ENCODE measurements at regions not wholly inside any gene's neighbourhood (a gene's known extent, or its start where the extent isn't known, plus 50 kb on each side); places are given as distances from the start of the nearest gene placed in this dataset.
A peak's percentile ranks its signal among the peaks of the same experiment; 100 is the strongest.

GRCh38 chr15:35596285-35596684 lies 50.3 kb upstream of the DPH6 start:
- no peak for DNase-seq

GRCh38 chr15:35602836-35603235 lies 56.9 kb upstream of the DPH6 start:
- DNase-seq, result no peak

GRCh38 chr15:35603301-35603700 lies 57.3 kb upstream of the DPH6 start:
- no peak for DNase-seq

GRCh38 chr15:35603856-35604255 lies 57.9 kb upstream of the DPH6 start:
- no peak for DNase-seq

- DNase-seq, result no peak
Observed at GRCh38 chr15:35605764-35606449, 59.9 kb upstream of the DPH6 start.

- DNase-seq, result no peak
Observed at GRCh38 chr15:35606450-35606779, 60.5 kb upstream of the DPH6 start.

GRCh38 chr15:35616498-35617271 lies 70.7 kb upstream of the DPH6 start:
- no peak for DNase-seq

GRCh38 chr15:35618260-35619188 lies 72.6 kb upstream of the DPH6 start:
- no peak for DNase-seq

GRCh38 chr15:35622641-35623340 lies 76.8 kb upstream of the DPH6 start:
- DNase-seq, result no peak

- DNase-seq, result peak; percentile 15
Observed at GRCh38 chr15:35624881-35625280, 78.9 kb upstream of the DPH6 start.

GRCh38 chr15:35626571-35627318 lies 80.8 kb upstream of the DPH6 start:
- peak; percentile 11 for DNase-seq

GRCh38 chr15:35627696-35628095 lies 81.7 kb upstream of the DPH6 start:
- DNase-seq, result no peak

- DNase-seq, result no peak
Observed at GRCh38 chr15:35629766-35630165, 83.8 kb upstream of the DPH6 start.

GRCh38 chr15:35630532-35630931 lies 84.6 kb upstream of the DPH6 start:
- peak; percentile 32 for DNase-seq

- no peak for DNase-seq
Observed at GRCh38 chr15:35630985-35631384, 85.0 kb upstream of the DPH6 start.

GRCh38 chr15:35633677-35634076 lies 87.7 kb upstream of the DPH6 start:
- DNase-seq, result no peak

GRCh38 chr15:35646790-35647189 lies 100.8 kb upstream of the DPH6 start:
- no peak for DNase-seq

GRCh38 chr15:35647303-35647702 lies 101.3 kb upstream of the DPH6 start:
- DNase-seq, result no peak

- DNase-seq, result no peak
Observed at GRCh38 chr15:35648941-35649340, 103.0 kb upstream of the DPH6 start.

GRCh38 chr15:35649575-35649974 lies 103.6 kb upstream of the DPH6 start:
- DNase-seq, result no peak

- DNase-seq, result no peak
Observed at GRCh38 chr15:35654332-35654731, 108.4 kb upstream of the DPH6 start.

- no peak for DNase-seq
Observed at GRCh38 chr15:35657679-35658311, 111.8 kb upstream of the DPH6 start.
